Ascending aorta (tissue), 2 donors: ENCODE measurements at regions not wholly inside any gene's neighbourhood (a gene's known extent, or its start where the extent isn't known, plus 50 kb on each side); places are given as distances from the start of the nearest gene placed in this dataset.

Experiments
- DNase-seq, 2 donors: peaks; one replicate each; pipeline ENCODE4 v3.0.0-alpha.2; 2019; ENCODE audit warnings: low spot score in 2 of 2
- H3K27ac ChIP-seq, 2 donors: fragments of 200-600 bp; sonication (generic); one replicate each; pipeline ENCODE4 v1.5.1; 2016 to 2017; ENCODE audit warnings: mild to moderate bottlenecking in 1 of 2
- H3K27me3 ChIP-seq: fragments of 200-600 bp; sonication (generic); one replicate; pipeline ENCODE4 v1.5.1; 2017
- H3K36me3 ChIP-seq, 2 donors: fragments of 200-600 bp; sonication (generic); one replicate each; pipeline ENCODE4 v1.5.1; 2016
- H3K4me1 ChIP-seq, 2 donors: fragments of 200-600 bp; sonication (generic); one replicate each; pipeline ENCODE4 v1.5.1; 2016 to 2017; ENCODE audit warnings: mild to moderate bottlenecking in 1 of 2
- H3K4me3 ChIP-seq, 2 donors: fragments of 200-600 bp; sonication (generic); one replicate each; pipeline ENCODE4 v1.5.1; 2016 to 2017; ENCODE audit warnings: mild to moderate bottlenecking in 1 of 2
- H3K9me3 ChIP-seq, 2 donors: fragments of 200-600 bp; sonication (generic); one replicate each; pipeline ENCODE4 v1.5.1; 2016
- CTCF ChIP-seq, 3 experiments: fragments of 200-600 bp in 2 of 3; fragments of 450-650 bp in 1 of 3; sonication (generic) in 2 of 3; IDR thresholded peaks; one replicate each; pipeline ENCODE4 v1.5.1; 2016 to 2019; ENCODE audit warnings: antibody characterized with exemption in 3 of 3, mild to moderate bottlenecking in 1 of 3, moderate library complexity in 1 of 3
- intact Hi-C: fragments of 100-400 bp; cut with DNase I; formaldehyde crosslinking; loops from one replicate; pipeline ENCODE4 v1.15.1; 2023

- no peaks in the 10 kb centered on the region for H3K36me3 ChIP-seq
- intact Hi-C loops = no loop called here
- no peaks in the 10 kb centered on the region for H3K27me3 ChIP-seq
- H3K4me1 ChIP-seq = no peaks in the 10 kb centered on the region
- DNase-seq = no peak
- no peak overlapping the region for H3K27ac ChIP-seq
- H3K4me3 ChIP-seq = no peak overlapping the region
- TF ChIP-seq CTCF (IDR thresholded peaks at IDR 0.05) = no peak
- no peaks in the 10 kb centered on the region for H3K9me3 ChIP-seq
These were observed 127.4 kb upstream of the ARHGAP5 start for GRCh38 chr14:31949709-31950108.

GRCh38 chr14:31950331-31950730 lies 126.8 kb upstream of the ARHGAP5 start:
- TF ChIP-seq CTCF (IDR thresholded peaks at IDR 0.05) = peak in 1 of 3 experiments; percentile 3
- H3K27ac ChIP-seq = no peak overlapping the region
- DNase-seq = no peak
- H3K36me3 ChIP-seq = no peaks in the 10 kb centered on the region
- H3K27me3 ChIP-seq = no peaks in the 10 kb centered on the region
- H3K9me3 ChIP-seq = no peaks in the 10 kb centered on the region
- intact Hi-C loops = no loop called here
- no peaks in the 10 kb centered on the region for H3K4me1 ChIP-seq
- H3K4me3 ChIP-seq = no peak overlapping the region

GRCh38 chr14:31950764-31951637 lies 126.1 kb upstream of the ARHGAP5 start:
- intact Hi-C loops = no loop called here
- Histone ChIP-seq H3K4me3 (no peak overlapping the region), H3K9me3 (no peaks in the 10 kb centered on the region), H3K27me3 (no peaks in the 10 kb centered on the region), H3K36me3 (no peaks in the 10 kb centered on the region), H3K4me1 (no peaks in the 10 kb centered on the region), H3K27ac (no peak overlapping the region)
- DNase-seq = no peak
- no peak for TF ChIP-seq CTCF (IDR thresholded peaks at IDR 0.05)

GRCh38 chr14:31951638-31951964 lies 125.5 kb upstream of the ARHGAP5 start:
- no peaks in the 10 kb centered on the region for H3K9me3 ChIP-seq
- intact Hi-C loops = no loop called here

GRCh38 chr14:31952573-31952972 lies 124.5 kb upstream of the ARHGAP5 start:
- intact Hi-C loops = no loop called here
- no peaks in the 10 kb centered on the region for H3K27me3 ChIP-seq
- no peaks in the 10 kb centered on the region for H3K36me3 ChIP-seq
- no peaks in the 10 kb centered on the region for H3K4me1 ChIP-seq
- H3K9me3 ChIP-seq = no peaks in the 10 kb centered on the region
- no peak overlapping the region for H3K4me3 ChIP-seq
- H3K27ac ChIP-seq = no peak overlapping the region
- no peak for TF ChIP-seq CTCF (IDR thresholded peaks at IDR 0.05)
- no peak for DNase-seq

More at GRCh38 chr14:31951638-31951964, 125.5 kb upstream of the ARHGAP5 start:
- Histone ChIP-seq H3K36me3 (no peaks in the 10 kb centered on the region), H3K4me1 (no peaks in the 10 kb centered on the region), H3K4me3 (no peak overlapping the region), H3K27me3 (no peaks in the 10 kb centered on the region), H3K27ac (no peak overlapping the region)
- no peak for TF ChIP-seq CTCF (IDR thresholded peaks at IDR 0.05)
- DNase-seq = no peak
